ENCODE measurements at regions not wholly inside any gene's neighbourhood (a gene's known extent, or its start where the extent isn't known, plus 50 kb on each side); places are given as distances from the start of the nearest gene placed in this dataset.

DNA sequence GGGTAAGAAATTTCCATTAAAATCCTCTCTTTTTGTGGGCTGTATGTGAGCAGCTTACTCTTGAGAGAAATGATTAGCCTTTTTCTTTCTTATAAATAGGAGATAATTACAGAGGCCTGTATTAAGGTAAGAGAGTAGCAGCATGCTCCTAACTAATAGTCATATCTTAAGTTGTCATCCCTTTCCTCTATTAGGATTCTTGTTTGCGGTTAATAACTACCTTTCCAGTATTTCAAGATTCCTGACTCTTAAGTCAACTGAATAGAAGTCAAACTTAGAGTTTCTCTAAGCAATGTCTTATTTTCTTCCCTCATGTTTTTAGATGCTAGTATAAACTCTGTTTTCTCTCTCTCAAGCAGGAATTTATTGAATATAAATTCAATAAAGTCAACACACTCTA lies 139.9 kb upstream of the GPRIN3 start:
- TF ChIP-seq, protein P1, sequence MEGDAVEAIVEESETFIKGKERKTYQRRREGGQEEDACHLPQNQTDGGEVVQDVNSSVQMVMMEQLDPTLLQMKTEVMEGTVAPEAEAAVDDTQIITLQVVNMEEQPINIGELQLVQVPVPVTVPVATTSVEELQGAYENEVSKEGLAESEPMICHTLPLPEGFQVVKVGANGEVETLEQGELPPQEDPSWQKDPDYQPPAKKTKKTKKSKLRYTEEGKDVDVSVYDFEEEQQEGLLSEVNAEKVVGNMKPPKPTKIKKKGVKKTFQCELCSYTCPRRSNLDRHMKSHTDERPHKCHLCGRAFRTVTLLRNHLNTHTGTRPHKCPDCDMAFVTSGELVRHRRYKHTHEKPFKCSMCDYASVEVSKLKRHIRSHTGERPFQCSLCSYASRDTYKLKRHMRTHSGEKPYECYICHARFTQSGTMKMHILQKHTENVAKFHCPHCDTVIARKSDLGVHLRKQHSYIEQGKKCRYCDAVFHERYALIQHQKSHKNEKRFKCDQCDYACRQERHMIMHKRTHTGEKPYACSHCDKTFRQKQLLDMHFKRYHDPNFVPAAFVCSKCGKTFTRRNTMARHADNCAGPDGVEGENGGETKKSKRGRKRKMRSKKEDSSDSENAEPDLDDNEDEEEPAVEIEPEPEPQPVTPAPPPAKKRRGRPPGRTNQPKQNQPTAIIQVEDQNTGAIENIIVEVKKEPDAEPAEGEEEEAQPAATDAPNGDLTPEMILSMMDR (IDR thresholded peaks at IDR 0.05) = no peak
- TF ChIP-seq POLR2A (IDR thresholded peaks at IDR 0.05) = no peak

Measured in thyroid gland (tissue), 4 donors.